IPS-NIHi7 (cell line): ENCODE measurements at regions not wholly inside any gene's neighbourhood (a gene's known extent, or its start where the extent isn't known, plus 50 kb on each side); places are given as distances from the start of the nearest gene placed in this dataset.
"Not testable (repeated sequence)": the region's sequence is repeated elsewhere in the genome, so short reads cannot be mapped to it uniquely, and the experiment has no call there.

ENCODE experiments used
- DNase-seq: peaks from one replicate; pipeline ENCODE4 v3.0.0; 2012; ENCODE audit warnings: mixed read lengths; ENCODE audit errors: extremely low spot score

GRCh38 chr2:15752552-15753232 is 161.0 kb downstream of the DDX1 start:
- DNase-seq, result no peak

DNA sequence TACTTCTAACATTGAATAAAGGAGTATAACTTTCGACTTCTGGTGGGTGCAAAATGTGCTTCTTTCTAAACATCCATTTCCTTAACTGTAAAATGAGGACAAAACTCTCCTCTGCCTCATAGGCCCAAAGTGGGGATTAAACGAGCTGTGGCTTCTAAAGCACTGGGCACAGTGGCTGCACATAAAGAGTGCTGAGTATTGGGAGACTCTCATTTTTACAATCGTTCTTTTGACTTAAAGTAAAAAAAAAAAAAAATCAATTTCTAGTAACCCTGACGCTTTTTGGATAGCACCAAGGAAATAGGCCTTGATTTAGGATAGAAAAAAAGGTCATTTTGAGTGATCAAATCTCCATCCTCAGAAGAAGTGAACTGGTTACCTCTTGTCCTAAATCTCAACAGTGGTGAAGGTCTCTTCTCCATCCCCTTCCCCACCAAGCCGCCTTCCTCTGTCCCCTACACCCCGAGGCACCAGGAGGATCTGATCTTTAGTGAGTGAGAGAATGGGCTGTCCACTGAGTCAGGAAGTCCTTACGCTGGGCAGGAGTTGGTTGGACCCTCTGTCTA is 161.6 kb downstream of the DDX1 start:
- DNase-seq, result no peak

GRCh38 chr2:15753811-15754702 is 162.4 kb downstream of the DDX1 start:
- no peak for DNase-seq

DNA sequence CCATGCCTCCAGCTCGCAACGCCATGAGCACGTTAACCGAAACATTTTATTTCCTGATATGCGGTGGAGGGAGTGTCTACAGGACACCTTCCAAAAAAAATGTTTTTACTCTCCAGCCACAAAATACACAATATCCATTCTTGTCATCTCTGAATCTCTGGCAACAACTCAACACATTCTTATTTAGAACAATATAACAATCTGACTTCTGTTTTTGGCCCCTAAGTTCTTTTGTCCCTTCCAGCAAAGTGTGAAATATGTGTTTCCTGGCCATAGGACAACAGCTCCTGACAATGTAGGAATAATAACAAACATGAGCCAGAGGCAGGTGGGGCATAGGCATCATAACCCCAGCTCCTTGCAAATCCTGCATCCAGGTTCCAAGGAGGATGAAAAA is 163.0 kb downstream of the DDX1 start:
- no peak for DNase-seq

GRCh38 chr2:15755528-15755927 is 163.9 kb downstream of the DDX1 start:
- DNase-seq, result no peak

DNA sequence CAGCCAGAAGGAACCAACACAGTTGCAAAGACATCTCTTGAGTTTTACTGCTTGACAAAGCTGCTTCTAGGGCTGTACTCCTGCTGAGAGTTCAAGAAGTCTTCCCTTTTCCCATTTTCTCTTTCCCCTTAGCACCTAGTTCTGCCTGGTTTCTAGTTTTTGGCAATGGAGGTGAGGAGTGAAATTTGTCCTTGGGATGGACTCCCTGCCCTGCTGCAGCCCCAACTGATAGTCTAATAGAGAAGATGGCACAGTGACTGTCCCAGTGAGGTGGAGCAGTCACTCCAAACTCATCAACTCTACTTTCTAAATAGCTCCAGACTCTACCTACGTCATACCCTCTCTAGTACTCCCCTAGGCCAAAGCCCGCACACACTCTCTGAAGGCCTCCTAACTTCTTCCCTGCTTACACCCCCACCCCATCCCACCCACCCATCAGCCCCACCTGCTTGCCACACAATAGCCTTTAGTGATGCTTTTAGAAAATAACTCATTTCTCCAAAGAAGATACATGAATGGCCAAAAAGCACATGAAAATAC is 164.4 kb downstream of the DDX1 start:
- DNase-seq, result no peak

GRCh38 chr2:15756882-15757819 is 165.5 kb downstream of the DDX1 start:
- no peak for DNase-seq

- DNase-seq, result no peak
Measured at GRCh38 chr2:15757820-15758586, 166.3 kb downstream of the DDX1 start.

DNA sequence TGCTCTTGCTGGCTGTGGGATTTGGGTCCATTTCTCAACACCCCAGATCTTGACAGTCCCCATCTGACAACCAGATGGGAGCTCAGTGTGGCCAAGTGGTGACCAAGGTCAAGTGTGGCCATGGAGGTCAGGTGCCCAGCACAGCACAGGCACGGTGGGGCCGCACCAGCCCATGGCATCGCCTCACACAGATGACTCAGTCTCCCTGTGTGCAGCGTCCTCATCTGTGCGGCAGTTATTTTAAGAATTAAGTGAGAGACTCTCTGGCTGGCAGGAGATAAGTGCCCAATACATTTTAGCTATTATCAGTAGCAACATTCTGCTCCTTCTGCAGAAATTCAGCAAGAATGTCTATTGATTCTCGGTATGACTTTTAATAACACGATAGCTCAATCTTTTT is 167.2 kb downstream of the DDX1 start:
- no peak for DNase-seq

- DNase-seq, result no peak
Measured at GRCh38 chr2:15759385-15759784, 167.7 kb downstream of the DDX1 start.

DNA sequence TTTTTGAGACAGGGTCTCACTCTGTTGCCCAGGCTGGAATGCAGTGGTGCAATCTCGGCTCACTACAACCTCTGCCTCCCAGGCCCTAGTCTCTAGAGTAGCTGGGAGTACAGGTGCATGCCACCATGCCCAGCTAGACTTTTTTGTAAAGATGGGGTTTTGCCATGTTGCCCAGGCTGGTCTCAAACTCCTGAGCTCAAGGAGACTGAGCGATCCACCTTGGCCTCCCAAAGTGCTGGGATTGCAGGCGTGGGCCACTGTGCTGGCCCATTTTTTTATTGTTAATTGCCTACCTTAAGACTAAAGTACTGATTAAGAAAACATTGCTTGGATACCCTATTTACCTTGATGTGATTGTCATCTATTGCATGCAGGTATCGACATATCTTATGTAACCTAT is 168.1 kb downstream of the DDX1 start:
- not testable (repeated sequence) for DNase-seq

- no peak for DNase-seq
Measured at GRCh38 chr2:15760232-15760910, 168.7 kb downstream of the DDX1 start.

- no peak for DNase-seq
Measured at GRCh38 chr2:15761056-15761455, 169.4 kb downstream of the DDX1 start.

GRCh38 chr2:15761910-15762309 is 170.2 kb downstream of the DDX1 start:
- no peak for DNase-seq

GRCh38 chr2:15762449-15762848 is 170.8 kb downstream of the DDX1 start:
- DNase-seq, result no peak

DNA sequence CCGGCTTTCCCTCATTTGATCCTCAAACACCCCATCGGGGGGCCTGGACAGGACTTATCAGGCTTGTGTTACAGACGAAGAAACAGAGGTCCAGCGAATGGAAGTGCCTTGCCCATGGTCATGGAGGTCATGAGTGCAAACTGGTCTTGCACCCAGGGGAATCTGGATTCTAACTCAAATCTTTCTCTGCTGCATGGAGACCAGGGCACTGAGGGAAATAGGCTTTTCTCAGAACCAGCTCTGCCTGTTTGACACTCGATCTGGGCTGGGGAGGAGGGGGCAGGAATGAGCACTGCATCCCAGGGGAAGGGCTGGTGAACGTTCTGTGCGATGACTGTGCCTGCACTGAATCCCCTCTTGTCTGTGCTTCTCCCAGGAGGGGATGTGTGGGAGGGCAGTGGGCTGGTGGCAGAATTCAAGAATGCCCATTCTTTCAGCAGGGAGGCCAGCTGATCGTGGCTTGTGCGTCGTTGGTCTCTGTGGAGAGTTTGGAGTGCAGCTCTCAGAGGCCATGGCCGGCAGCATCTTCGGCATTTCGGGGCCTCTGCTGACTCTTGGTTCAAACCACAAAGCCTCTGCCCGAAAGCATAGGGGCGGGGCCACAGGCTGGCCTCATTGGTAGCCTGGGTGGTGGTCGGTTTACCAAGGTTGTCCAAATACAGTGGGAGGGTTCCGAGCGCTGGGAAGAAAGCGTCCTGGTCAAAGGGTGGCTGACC is 171.6 kb downstream of the DDX1 start:
- no peak for DNase-seq

GRCh38 chr2:15763822-15764682 is 172.4 kb downstream of the DDX1 start:
- no peak for DNase-seq

- DNase-seq, result no peak
Measured at GRCh38 chr2:15764683-15765011, 173.0 kb downstream of the DDX1 start.

DNA sequence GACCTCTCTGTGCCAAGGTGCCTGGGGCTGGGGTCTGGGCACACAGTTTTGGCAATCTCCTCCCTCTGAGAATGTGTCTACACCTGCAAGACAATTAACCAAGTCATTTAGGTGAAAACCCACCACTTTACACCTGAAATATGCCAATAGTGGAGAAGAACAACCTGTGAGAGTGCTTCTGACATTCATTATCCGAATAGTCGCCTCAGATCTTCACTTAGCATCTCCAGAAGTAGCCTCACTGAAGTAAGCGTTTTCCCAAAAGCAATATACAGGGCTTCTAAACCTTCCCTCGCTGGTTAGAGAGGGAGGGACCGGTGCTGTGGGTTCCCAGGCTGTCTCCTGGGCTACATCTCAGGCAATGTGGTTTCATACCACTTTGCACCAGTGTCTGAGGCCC is 173.5 kb downstream of the DDX1 start:
- no peak for DNase-seq
